B cell (primary cell): ENCODE measurements at regions not wholly inside any gene's neighbourhood (a gene's known extent, or its start where the extent isn't known, plus 50 kb on each side); places are given as distances from the start of the nearest gene placed in this dataset.

Experiments
- CTCF ChIP-seq: fragments of 200-600 bp; IDR thresholded peaks from one replicate; pipeline ENCODE4 v1.8.0; 2022; ENCODE audit warnings: antibody characterized with exemption, mild to moderate bottlenecking
- EZH2 ChIP-seq: IDR thresholded peaks from 2 replicates; pipeline ENCODE4 v1.6.1; 2012; ENCODE audit warnings: borderline replicate concordance, low read depth, mild to moderate bottlenecking, moderate library complexity, low read length; ENCODE audit not compliant: insufficient read depth, poor library complexity, severe bottlenecking

- TF ChIP-seq CTCF, result no peak
- no peak for TF ChIP-seq EZH2
Observed at GRCh38 chr10:30227481-30227880, 121.6 kb downstream of the MTPAP start.
